SK-N-SH (cell line): ENCODE measurements at regions not wholly inside any gene's neighbourhood (a gene's known extent, or its start where the extent isn't known, plus 50 kb on each side); places are given as distances from the start of the nearest gene placed in this dataset.

Experiments used
- CTCF ChIA-PET: fragments of 300-600, 350-600 bp; formaldehyde crosslinking; extraction: SDS; loops from one replicate; lab custom pipeline; 2021; lab: Yijun Ruan, JAX
- POLR2A ChIA-PET: fragments of 350-600 bp; sonication (Branson Sonifier 250); formaldehyde crosslinking; extraction: SDS; loops from one replicate; lab custom pipeline; 2020; ENCODE audit warnings: antibody characterized with exemption, inconsistent platforms; lab: Yijun Ruan, JAX
- DNase-seq: peaks from one replicate; pipeline ENCODE4 v3.0.0; 2012
- H2AFZ ChIP-seq: fragments of 200-600 bp; sonication (generic); 2 replicates; pipeline ENCODE4 v1.8.1; 2016; ENCODE audit warnings: antibody characterized with exemption, mild to moderate bottlenecking, low read depth
- H3F3A ChIP-seq: fragments of 200-600 bp; sonication (generic); replicated peaks from 2 replicates; pipeline ENCODE3; 2016; ENCODE audit warnings: antibody characterized with exemption, mild to moderate bottlenecking; ENCODE audit not compliant: insufficient read depth
- H3K27ac ChIP-seq, 2 experiments: fragments of 200-500 bp in 1 of 2; fragments of 200-600 bp in 1 of 2; sonication (Bioruptor generic) in 1 of 2; sonication (generic), shearing (Covaris generic) in 1 of 2; 2 replicates each; pipeline versions ENCODE4 v1.5.1 to v1.6.1; 2014 to 2016; ENCODE audit warnings: low read depth in 2 of 2, inconsistent platforms in 1 of 2, low read length in 1 of 2, mild to moderate bottlenecking in 1 of 2, mixed read lengths in 1 of 2
- H3K27me3 ChIP-seq: fragments of 200-600 bp; sonication (generic), shearing (Covaris generic); 2 replicates; pipeline ENCODE4 v1.6.1; 2016; ENCODE audit warnings: mixed run types; ENCODE audit not compliant: insufficient read depth
- H3K36me3 ChIP-seq, 2 experiments: fragments of 200-500 bp in 1 of 2; fragments of 200-600 bp in 1 of 2; sonication (Bioruptor generic) in 1 of 2; sonication (generic) in 1 of 2; replicated peaks in 1 of 2; 2 replicates each; pipeline versions ENCODE3 to v1.5.1; 2014 to 2016; ENCODE audit warnings: low read length in 1 of 2, mild to moderate bottlenecking in 1 of 2; ENCODE audit not compliant: insufficient read depth in 2 of 2, control insufficient read depth in 1 of 2
- H3K4me1 ChIP-seq, 2 experiments: fragments of 200-500 bp in 1 of 2; fragments of 200-600 bp in 1 of 2; sonication (Bioruptor generic) in 1 of 2; sonication (generic), shearing (Covaris generic) in 1 of 2; 2 replicates each; pipeline versions ENCODE4 v1.5.1 to v1.6.1; 2014 to 2016; ENCODE audit warnings: low read depth in 1 of 2, low read length in 1 of 2, mixed run types in 1 of 2; ENCODE audit not compliant: insufficient read depth in 2 of 2, control insufficient read depth in 1 of 2
- H3K4me2 ChIP-seq: fragments of 200-600 bp; sonication (generic), shearing (Covaris generic); 2 replicates; pipeline ENCODE4 v1.6.1; 2017; ENCODE audit warnings: mixed run types
- H3K4me3 ChIP-seq, 2 experiments: fragments of 200-500 bp in 1 of 2; fragments of 200-600 bp in 1 of 2; sonication (Bioruptor generic) in 1 of 2; sonication (generic), shearing (Covaris generic) in 1 of 2; 2 replicates each; pipeline versions ENCODE4 v1.5.1 to v1.8.1; 2014 to 2016; ENCODE audit warnings: low read depth in 2 of 2, inconsistent platforms in 1 of 2, low read length in 1 of 2, mild to moderate bottlenecking in 1 of 2, mixed read lengths in 1 of 2, moderate library complexity in 1 of 2
- H3K79me2 ChIP-seq: fragments of 200-600 bp; sonication (generic); 2 replicates; pipeline ENCODE4 v1.8.1; 2017; ENCODE audit warnings: mild to moderate bottlenecking; ENCODE audit not compliant: insufficient read depth
- H3K9ac ChIP-seq: fragments of 200-600 bp; sonication (generic); 2 replicates; pipeline ENCODE4 v1.6.1; 2017; ENCODE audit warnings: mixed run types
- H3K9me2 ChIP-seq: fragments of 200-600 bp; sonication (generic); 2 replicates; pipeline ENCODE4 v1.6.1; 2017; ENCODE audit warnings: mixed run types
- H3K9me3 ChIP-seq: fragments of 200-600 bp; sonication (generic); 2 replicates; pipeline ENCODE4 v1.6.1; 2017; ENCODE audit warnings: mixed run types, mild to moderate bottlenecking, moderate library complexity
- H4K20me1 ChIP-seq: fragments of 200-600 bp; sonication (generic); 2 replicates; pipeline ENCODE4 v1.6.1; 2017; ENCODE audit warnings: mild to moderate bottlenecking, mixed run types; ENCODE audit not compliant: insufficient read depth
- CHD2 ChIP-seq: fragments of 150-350 bp; IDR thresholded peaks from 2 replicates; pipeline ENCODE4 v1.6.1; 2018; ENCODE audit warnings: low read length; ENCODE audit not compliant: partially characterized antibody
- EZH2phosphoT487 ChIP-seq: fragments of 200-600 bp; sonication (generic); IDR thresholded peaks from 2 replicates; pipeline ENCODE4 v1.6.1; 2017; ENCODE audit warnings: low read depth, mixed run types, mild to moderate bottlenecking, antibody characterized with exemption, moderate library complexity, borderline replicate concordance
- GABPA ChIP-seq: IDR thresholded peaks from 2 replicates; pipeline ENCODE4 v1.4.0; 2012; ENCODE audit warnings: low read depth, mild to moderate bottlenecking
- IRF3 ChIP-seq: fragments of 150-350 bp; IDR thresholded peaks from 2 replicates; pipeline ENCODE4 v1.6.1; 2016; ENCODE audit warnings: mild to moderate bottlenecking, low read depth, low read length
- JUND ChIP-seq: IDR thresholded peaks from 2 replicates; pipeline ENCODE4 v1.4.0; 2012
- MAX ChIP-seq: IDR thresholded peaks from 2 replicates; pipeline ENCODE4 v1.4.0; 2012; ENCODE audit warnings: low read depth
- PBX3 ChIP-seq: IDR thresholded peaks from 2 replicates; pipeline ENCODE4; 2012
- RAD21 ChIP-seq: IDR thresholded peaks from 2 replicates; pipeline ENCODE4 v1.6.1; 2012; ENCODE audit warnings: mild to moderate bottlenecking, low read length
- RCOR1 ChIP-seq: fragments of 150-350 bp; IDR thresholded peaks from 2 replicates; pipeline ENCODE4 v1.6.1; 2017; ENCODE audit warnings: antibody characterized with exemption, low read length
- RXRA ChIP-seq: IDR thresholded peaks from 2 replicates; pipeline ENCODE4 v1.4.0; 2012; ENCODE audit warnings: low read depth, mild to moderate bottlenecking, borderline replicate concordance
- SIN3A ChIP-seq: IDR thresholded peaks from 2 replicates; pipeline ENCODE4 v1.6.1; 2012; ENCODE audit warnings: low read depth, mild to moderate bottlenecking, low read length, moderate library complexity, borderline replicate concordance
- SMC3 ChIP-seq: IDR thresholded peaks from 2 replicates; pipeline ENCODE4 v1.6.1; 2012; ENCODE audit warnings: low read depth, low read length, improper control_type of control experiment
- TAF1 ChIP-seq: IDR thresholded peaks from 2 replicates; pipeline ENCODE4 v1.6.1; 2012; ENCODE audit warnings: low read depth, mild to moderate bottlenecking, low read length, moderate library complexity, borderline replicate concordance
- TCF12 ChIP-seq: IDR thresholded peaks from 2 replicates; pipeline ENCODE4 v1.4.0; 2012
- TEAD4 ChIP-seq: IDR thresholded peaks from 2 replicates; pipeline ENCODE4 v1.4.0; 2012; ENCODE audit warnings: mild to moderate bottlenecking, borderline replicate concordance; ENCODE audit not compliant: insufficient read depth
- USF1 ChIP-seq: IDR thresholded peaks from 2 replicates; pipeline ENCODE4 v1.4.0; 2012; ENCODE audit warnings: low read depth, borderline replicate concordance
- USF2 ChIP-seq: fragments of 150-350 bp; IDR thresholded peaks from 2 replicates; pipeline ENCODE4 v1.6.1; 2017; ENCODE audit warnings: antibody characterized with exemption, low read length, low read depth, borderline replicate concordance
- YY1 ChIP-seq: IDR thresholded peaks from 2 replicates; pipeline ENCODE4 v1.4.0; 2012; ENCODE audit warnings: low read depth, mild to moderate bottlenecking
- ZBTB33 ChIP-seq: IDR thresholded peaks from 2 replicates; pipeline ENCODE4 v1.4.0; 2012; ENCODE audit warnings: low read depth, borderline replicate concordance
- WGBS: methylation state at CpG from one replicate; pipeline ENCODE4 v1.1.6; 2017; ENCODE audit warnings: low lambda C conversion rate; 5-methylcytosine and 5-hydroxymethylcytosine counted together

GRCh38 chr7:25677595-25677994, 449.3 kb upstream of the NPVF start:
- TF ChIP-seq YY1 (no peak), RAD21 (no peak), RCOR1 (no peak), SIN3A (no peak), USF2 (no peak), PBX3 (no peak)

GRCh38 chr7:25678215-25678614, 449.9 kb upstream of the NPVF start:
- DNase-seq = no peak
- H3K9ac ChIP-seq = no peak overlapping the region
- H3F3A ChIP-seq = no peaks in the 10 kb centered on the region
- H3K4me2 ChIP-seq = no peak overlapping the region
- H3K9me2 ChIP-seq = no peaks in the 10 kb centered on the region
- H3K79me2 ChIP-seq = no peaks in the 10 kb centered on the region
- H2AFZ ChIP-seq = no peak overlapping the region
- H3K9me3 ChIP-seq = no peaks in the 10 kb centered on the region; the same call in 1 of the 2 replicates
- WGBS = 24% methylated on average over 1 of the region's 1 CpG
- POLR2A ChIA-PET = no interaction called here
- TF ChIP-seq SMC3 (no peak), TAF1 (no peak), PBX3 (no peak), TCF12 (no peak), ZBTB33 (no peak), EZH2phosphoT487 (no peak), GABPA (no peak), JUND (no peak), MAX (no peak), IRF3 (no peak), RXRA (no peak), CHD2 (no peak), SIN3A (no peak), USF1 (no peak), TEAD4 (no peak)
- TF ChIP-seq, all 33 proteins: peak for 0
- Histone ChIP-seq H4K20me1 (no peaks in the 10 kb centered on the region), H3K4me3 (no peak overlapping the region), H3K27me3 (no peaks in the 10 kb centered on the region), H3K4me1 (peaks cover 0 to 4% of the 10 kb centered on the region in 2 experiments; a peak in 2 of 4 replicates), H3K36me3 (no peaks in the 10 kb centered on the region), H3K27ac (no peak overlapping the region)
- CTCF ChIA-PET = interaction anchor here (1.0 to 2.0 kb wide), 3 partner anchors 9 to 173 kb away, joined by 4 to 5 read pairs (median 5); no protein-coding TSS in a partner anchor

More at GRCh38 chr7:25677595-25677994, 449.3 kb upstream of the NPVF start:
- Histone ChIP-seq H3K4me3 (no peak overlapping the region), H3K27me3 (no peaks in the 10 kb centered on the region), H3K9me2 (no peaks in the 10 kb centered on the region), H3K79me2 (no peaks in the 10 kb centered on the region), H2AFZ (no peak overlapping the region), H3K36me3 (no peaks in the 10 kb centered on the region), H3K9ac (no peak overlapping the region), H3F3A (no peaks in the 10 kb centered on the region), H3K27ac (no peak overlapping the region), H4K20me1 (no peaks in the 10 kb centered on the region), H3K9me3 (no peaks in the 10 kb centered on the region), H3K4me2 (no peak overlapping the region), H3K4me1 (peaks cover 0 to 6% of the 10 kb centered on the region in 2 experiments; a peak in 2 of 4 replicates)
- WGBS = 56% methylated on average over 4 of the region's 4 CpGs
- DNase-seq = no peak
- ChIA-PET CTCF (interaction anchor here (1.0 to 2.0 kb wide), 5 partner anchors 8 to 174 kb away, joined by 3 to 5 read pairs (median 4); no protein-coding TSS in a partner anchor), POLR2A (no interaction called here)
